DND-41 (cell line): ENCODE measurements at regions not wholly inside any gene's neighbourhood (a gene's known extent, or its start where the extent isn't known, plus 50 kb on each side); places are given as distances from the start of the nearest gene placed in this dataset.

ENCODE experiments used
- CTCF ChIP-seq: IDR thresholded peaks from 2 replicates; pipeline ENCODE4 v1.5.1; 2012; ENCODE audit warnings: borderline replicate concordance, low read length, moderate library complexity, mild to moderate bottlenecking; ENCODE audit not compliant: poor library complexity, severe bottlenecking; ENCODE audit errors: extremely low read depth
- EZH2 ChIP-seq: IDR thresholded peaks from 3 replicates; pipeline ENCODE4 v1.6.1; 2012; ENCODE audit warnings: borderline replicate concordance, low read depth, mild to moderate bottlenecking, moderate library complexity, low read length, inconsistent platforms; ENCODE audit not compliant: severe bottlenecking

GRCh38 chr14:38420048-38420447 lies 164.2 kb upstream of the CLEC14A start:
- TF ChIP-seq CTCF = no peak
- no peak for TF ChIP-seq EZH2
